Heart right ventricle (tissue), 16 donors: ENCODE measurements at regions not wholly inside any gene's neighbourhood (a gene's known extent, or its start where the extent isn't known, plus 50 kb on each side); places are given as distances from the start of the nearest gene placed in this dataset.
A peak's percentile ranks its signal among the peaks of the same experiment; 100 is the strongest.

Experiments used
- ATAC-seq, 8 donors: fragments of 200-7000 bp; cut with Tn5 transposase; one replicate each; pipeline ENCODE4 v1.9.1; 2020; ENCODE audit warnings: mild to moderate bottlenecking in 8 of 8, moderate library complexity in 8 of 8, moderate number of reproducible peaks in 1 of 8
- DNase-seq, 2 donors: peaks; one replicate each; pipeline ENCODE4 v3.0.0-alpha.2; 2020
- H3K27ac ChIP-seq, 10 donors: fragments of 200-600 bp; sonication (generic) in 2 of 10; one replicate each; pipeline versions ENCODE4 v1.5.0 to v1.8.0; 2020 to 2022; ENCODE audit warnings: mild to moderate bottlenecking in 3 of 10
- H3K27me3 ChIP-seq, 7 donors: fragments of 200-600 bp; one replicate each; pipeline ENCODE4 v1.8.0; 2021 to 2022; ENCODE audit warnings: mild to moderate bottlenecking in 2 of 7
- H3K36me3 ChIP-seq, 9 donors: fragments of 200-600 bp; sonication (generic) in 1 of 9; one replicate each; pipeline versions ENCODE4 v1.5.0 to v1.8.0; 2020 to 2022; ENCODE audit warnings: mild to moderate bottlenecking in 2 of 9
- H3K4me1 ChIP-seq, 9 donors: fragments of 200-600 bp; sonication (generic) in 1 of 9; one replicate each; pipeline versions ENCODE4 v1.5.0 to v1.8.0; 2020 to 2022; ENCODE audit warnings: mild to moderate bottlenecking in 4 of 9
- H3K4me3 ChIP-seq, 10 donors: fragments of 200-600 bp; sonication (generic) in 2 of 10; one replicate each; pipeline versions ENCODE4 v1.5.0 to v1.8.0; 2020 to 2022; ENCODE audit warnings: mild to moderate bottlenecking in 7 of 10, moderate library complexity in 2 of 10
- H3K9me3 ChIP-seq, 11 donors: fragments of 200-600 bp in 10 of 11; sonication (generic) in 2 of 11; one replicate each; pipeline versions ENCODE4 v1.5.0 to v1.8.0; 2013 to 2022; ENCODE audit warnings: mild to moderate bottlenecking in 2 of 11, control low read depth in 1 of 11, moderate library complexity in 1 of 11
- WGBS, 2 donors: extraction: QIAGEN DNeasy Blood & Tissue Kit; methylation state at CpG; one replicate each; pipeline ENCODE4 v1.1.7; 2013; ENCODE audit warnings: inconsistent platforms in 1 of 2; 5-methylcytosine and 5-hydroxymethylcytosine counted together
- intact Hi-C, 10 donors: fragments of 100-400 bp; cut with DNase I; formaldehyde crosslinking; loops; one replicate each; pipeline versions ENCODE4 v1.11.1 to v1.14.2; 2022
- TF ChIP-seq, protein P1 (sequence below), 9 donors: fragments of 200-600 bp; sonication (generic) in 2 of 9; IDR thresholded peaks; one replicate each; pipeline versions ENCODE4 v1.5.0 to v1.8.0; 2021 to 2022; ENCODE audit warnings: antibody characterized with exemption in 9 of 9, mild to moderate bottlenecking in 5 of 9, moderate library complexity in 1 of 9
- donor health status: Arrhythmogenic right ventricular cardiomyopathy.
- donor health status: ischemic (EF 13 %, LVEDD 7.1; RV severe dilation, severe dysfunction).
- donor health status: healthy with polysubstance abuse.
- donor health status: DM: no; HTN: yes; CAD: no.
- donor health status: DM: no; HTN: no; CAD: no.
- donor health status: ischemic (EF 25% LVEDD 6.9; RV normal size, moderate dysfunction).
- donor health status: ischemic (EF 25% LVEDD 5.7; RV mildly dilated, moderate dysfunction).
- donor health status: healthy.
- donor health status: DM: yes; HTN: yes; CAD: no.
- donor health status: Ischemic cardiomyopathy.
- donor health status: ischemic (EF 35%, LVEDD 5.7; RV mildly dilated, moderate dysfunction).
- donor health status: nonischemic (EF 11% LVEDD 7.7; RV severe dilation, severe dysfunction).
- donor health status: DM: yes; HTN: yes; CAD: no.
- donor health status: PGD.
- donor health status: ischemic (EF 29% LVEDD 5.4; RV normal size, mild dysfunction).
- donor health status: nonischemic (EF 23%, LVEDD 6.1; RV moderate dilation, normal function).

GRCh38 chrX:25523574-25524540, 508.1 kb upstream of the ARX start:
- intact Hi-C loops, result loop anchor here in 2 of 10 donors (5.0 to 10.0 kb wide), 2 partner anchors 441 to 1663 kb away; no protein-coding TSS in a partner anchor
- no peak for ATAC-seq
- TF ChIP-seq, protein P1, sequence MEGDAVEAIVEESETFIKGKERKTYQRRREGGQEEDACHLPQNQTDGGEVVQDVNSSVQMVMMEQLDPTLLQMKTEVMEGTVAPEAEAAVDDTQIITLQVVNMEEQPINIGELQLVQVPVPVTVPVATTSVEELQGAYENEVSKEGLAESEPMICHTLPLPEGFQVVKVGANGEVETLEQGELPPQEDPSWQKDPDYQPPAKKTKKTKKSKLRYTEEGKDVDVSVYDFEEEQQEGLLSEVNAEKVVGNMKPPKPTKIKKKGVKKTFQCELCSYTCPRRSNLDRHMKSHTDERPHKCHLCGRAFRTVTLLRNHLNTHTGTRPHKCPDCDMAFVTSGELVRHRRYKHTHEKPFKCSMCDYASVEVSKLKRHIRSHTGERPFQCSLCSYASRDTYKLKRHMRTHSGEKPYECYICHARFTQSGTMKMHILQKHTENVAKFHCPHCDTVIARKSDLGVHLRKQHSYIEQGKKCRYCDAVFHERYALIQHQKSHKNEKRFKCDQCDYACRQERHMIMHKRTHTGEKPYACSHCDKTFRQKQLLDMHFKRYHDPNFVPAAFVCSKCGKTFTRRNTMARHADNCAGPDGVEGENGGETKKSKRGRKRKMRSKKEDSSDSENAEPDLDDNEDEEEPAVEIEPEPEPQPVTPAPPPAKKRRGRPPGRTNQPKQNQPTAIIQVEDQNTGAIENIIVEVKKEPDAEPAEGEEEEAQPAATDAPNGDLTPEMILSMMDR (IDR thresholded peaks at IDR 0.05), result peak in 7 of 9 donors; percentile 25 to 48 (median 35)
- 22 to 23% methylated on average over 7 of the region's 7 CpGs for WGBS, 2 donors
- Histone ChIP-seq H3K36me3 (no peaks in the 10 kb centered on the region), H3K4me3 (no peak overlapping the region), H3K9me3 (no peaks in the 10 kb centered on the region), H3K4me1 (no peaks in the 10 kb centered on the region), H3K27ac (no peak overlapping the region), H3K27me3 (no peaks in the 10 kb centered on the region)
- DNase-seq, result peak in 1 of 2 donors; percentile 18

- WGBS, 2 donors, result 87 to 89% methylated on average over 1 of the region's 1 CpG
- Histone ChIP-seq H3K27ac (no peak overlapping the region), H3K36me3 (no peaks in the 10 kb centered on the region), H3K4me1 (no peaks in the 10 kb centered on the region), H3K4me3 (no peak overlapping the region), H3K27me3 (no peaks in the 10 kb centered on the region), H3K9me3 (no peaks in the 10 kb centered on the region)
- intact Hi-C loops, result loop anchor here in 1 of 10 donors (10.0 kb wide), 1 partner anchor 438 kb away; no protein-coding TSS in a partner anchor
- DNase-seq (no peak), ATAC-seq (no peak)
- TF ChIP-seq, protein P1 (IDR thresholded peaks at IDR 0.05), result no peak
These were observed 511.4 kb upstream of the ARX start for GRCh38 chrX:25527156-25527555.

- H3K27me3 ChIP-seq, result no peaks in the 10 kb centered on the region
- H3K27ac ChIP-seq, result no peak overlapping the region
- ATAC-seq, result no peak
These were observed 511.8 kb upstream of the ARX start for GRCh38 chrX:25527596-25527995.

GRCh38 chrX:25531096-25531495, 515.3 kb upstream of the ARX start:
- WGBS, 2 donors, result 81 to 82% methylated on average over 1 of the region's 1 CpG
- H3K36me3 ChIP-seq, result no peaks in the 10 kb centered on the region
- no peak overlapping the region for H3K27ac ChIP-seq
- no peak for DNase-seq
- intact Hi-C loops, result no loop called here
- ATAC-seq, result no peak
- H3K9me3 ChIP-seq, result no peaks in the 10 kb centered on the region
- TF ChIP-seq, protein P1 (IDR thresholded peaks at IDR 0.05), result no peak
- no peaks in the 10 kb centered on the region for H3K27me3 ChIP-seq
- no peak overlapping the region for H3K4me3 ChIP-seq
- no peaks in the 10 kb centered on the region for H3K4me1 ChIP-seq

More at GRCh38 chrX:25527596-25527995, 511.8 kb upstream of the ARX start:
- Histone ChIP-seq H3K9me3 (no peaks in the 10 kb centered on the region), H3K4me1 (no peaks in the 10 kb centered on the region), H3K36me3 (no peaks in the 10 kb centered on the region), H3K4me3 (no peak overlapping the region)
- intact Hi-C loops, result loop anchor here in 1 of 10 donors (10.0 kb wide), 1 partner anchor 437 kb away; no protein-coding TSS in a partner anchor
- WGBS, 2 donors, result 53 to 67% methylated on average over 3 of the region's 3 CpGs
- DNase-seq, result no peak
- TF ChIP-seq, protein P1 (IDR thresholded peaks at IDR 0.05), result no peak
